ENCODE measurements at regions not wholly inside any gene's neighbourhood (a gene's known extent, or its start where the extent isn't known, plus 50 kb on each side); places are given as distances from the start of the nearest gene placed in this dataset.

DNA sequence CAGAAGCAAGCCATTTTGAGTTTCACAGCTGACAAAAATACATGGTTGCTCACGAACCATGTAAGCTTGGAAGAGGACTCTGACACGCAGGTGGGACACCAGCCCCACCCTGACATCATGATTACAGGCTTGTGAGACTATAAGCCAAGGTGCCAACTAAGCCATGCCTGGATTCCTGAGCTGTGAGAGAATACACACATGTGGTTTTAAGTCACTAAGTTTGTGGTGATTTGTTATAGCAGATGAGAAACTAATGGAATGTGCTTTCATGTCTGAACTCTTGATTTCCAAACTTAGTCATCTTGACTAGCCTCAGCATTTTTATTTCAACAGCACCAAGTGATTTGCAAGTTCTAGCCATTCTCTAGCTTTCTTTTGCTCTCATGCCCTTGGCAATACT is 676.1 kb upstream of the CELF4 start:
- ChIA-PET POLR2A (ENCODE audit: unreplicated experiment) (no interaction called here), CTCF (no interaction called here)
- Histone ChIP-seq H3K9me2 (replicated peaks; ENCODE audit: low read length) (no peaks in the 10 kb centered on the region), H3F3A (ENCODE audit: low read length, unreplicated experiment) (no peaks in the 10 kb centered on the region), H3K27me3 (ENCODE audit: low read length) (no peaks in the 10 kb centered on the region), H3K79me2 (ENCODE audit: low read length) (no peaks in the 10 kb centered on the region), H3K4me1 (ENCODE audit: insufficient read depth, low read length) (no peaks in the 10 kb centered on the region), H3K4me2 (ENCODE audit: low read length) (no peak overlapping the region), H3K9me3 (ENCODE audit: low read length) (no peaks in the 10 kb centered on the region), H2AFZ (ENCODE audit: low read length) (no peak overlapping the region), H3K9ac (ENCODE audit: low read length) (no peak overlapping the region), H3K36me3 (ENCODE audit: low read depth, low read length) (no peaks in the 10 kb centered on the region), H3K4me3 (ENCODE audit: low read length) (no peak overlapping the region), H4K20me1 (ENCODE audit: low read length) (no peaks in the 10 kb centered on the region), H3K27ac (ENCODE audit: low read length) (no peak overlapping the region)
- DNase-seq (no peak), ATAC-seq (no peak)
- BruUV-seq (replicated peaks) = no TSS peak
- intact Hi-C loops (cut with micrococcal nuclease) = no loop called here
- no peak for TF ChIP-seq EZH2 (IDR thresholded peaks at IDR 0.05; ENCODE audit: low read length, unreplicated experiment)
- no peak for TF ChIP-seq EZH2phosphoT487 (IDR thresholded peaks at IDR 0.05; ENCODE audit: borderline replicate concordance, low read length)
- TF ChIP-seq CTCF (conservative IDR thresholded peaks at IDR 0.05; ENCODE audit: low read depth, low read length) = no peak

GRCh38 chr18:38241216-38241615 is 675.6 kb upstream of the CELF4 start:
- ChIA-PET POLR2A (ENCODE audit: unreplicated experiment) (no interaction called here), CTCF (no interaction called here)
- BruUV-seq (replicated peaks) = no TSS peak
- no peak for ATAC-seq
- no peaks in the 10 kb centered on the region for H3K9me3 ChIP-seq (ENCODE audit: low read length)
- H4K20me1 ChIP-seq (ENCODE audit: low read length) = no peaks in the 10 kb centered on the region
- no peaks in the 10 kb centered on the region for H3K27me3 ChIP-seq (ENCODE audit: low read length)
- TF ChIP-seq EZH2phosphoT487 (IDR thresholded peaks at IDR 0.05; ENCODE audit: borderline replicate concordance, low read length) (no peak), CTCF (conservative IDR thresholded peaks at IDR 0.05; ENCODE audit: low read depth, low read length) (no peak), EZH2 (IDR thresholded peaks at IDR 0.05; ENCODE audit: low read length, unreplicated experiment) (no peak)
- no peak overlapping the region for H3K4me2 ChIP-seq (ENCODE audit: low read length)
- no peak overlapping the region for H3K9ac ChIP-seq (ENCODE audit: low read length)
- intact Hi-C loops (cut with micrococcal nuclease) = no loop called here
- no peak for DNase-seq
- H3K27ac ChIP-seq (ENCODE audit: low read length) = no peak overlapping the region
- H3K4me3 ChIP-seq (ENCODE audit: low read length) = no peak overlapping the region
- H3K9me2 ChIP-seq (replicated peaks; ENCODE audit: low read length) = no peaks in the 10 kb centered on the region
- H3K36me3 ChIP-seq (ENCODE audit: low read depth, low read length) = no peaks in the 10 kb centered on the region
- no peak overlapping the region for H2AFZ ChIP-seq (ENCODE audit: low read length)
- no peaks in the 10 kb centered on the region for H3F3A ChIP-seq (ENCODE audit: low read length, unreplicated experiment)
- H3K79me2 ChIP-seq (ENCODE audit: low read length) = no peaks in the 10 kb centered on the region
- H3K4me1 ChIP-seq (ENCODE audit: insufficient read depth, low read length) = no peaks in the 10 kb centered on the region

DNA sequence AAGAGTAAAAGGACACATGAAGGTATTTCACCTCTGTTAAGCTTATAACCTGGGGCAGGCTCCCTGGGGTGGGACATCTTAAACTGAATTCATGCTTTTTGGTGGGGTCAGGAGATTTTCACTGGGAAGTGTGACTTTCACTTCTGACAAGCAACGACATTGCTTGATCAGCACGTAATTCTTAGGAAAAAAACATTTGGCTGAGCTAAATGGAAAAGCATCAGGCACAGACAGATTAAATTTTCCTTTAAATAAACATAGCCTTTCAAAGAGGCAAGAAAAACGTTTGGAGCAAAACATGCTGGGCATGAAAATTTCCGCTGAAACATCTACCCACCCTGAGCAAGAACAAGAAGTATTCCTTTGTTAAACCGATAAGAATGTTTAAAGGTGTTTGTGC is 674.0 kb upstream of the CELF4 start:
- TF ChIP-seq CTCF (conservative IDR thresholded peaks at IDR 0.05; ENCODE audit: low read depth, low read length) = no peak
- no peak for TF ChIP-seq EZH2 (IDR thresholded peaks at IDR 0.05; ENCODE audit: low read length, unreplicated experiment)
- no peak for TF ChIP-seq EZH2phosphoT487 (IDR thresholded peaks at IDR 0.05; ENCODE audit: borderline replicate concordance, low read length)
- Histone ChIP-seq H3K36me3 (ENCODE audit: low read depth, low read length) (no peaks in the 10 kb centered on the region), H3K4me3 (ENCODE audit: low read length) (no peak overlapping the region), H3K9me2 (replicated peaks; ENCODE audit: low read length) (no peaks in the 10 kb centered on the region), H3K4me1 (ENCODE audit: insufficient read depth, low read length) (no peaks in the 10 kb centered on the region), H3F3A (ENCODE audit: low read length, unreplicated experiment) (no peaks in the 10 kb centered on the region), H3K27ac (ENCODE audit: low read length) (no peak overlapping the region), H4K20me1 (ENCODE audit: low read length) (no peaks in the 10 kb centered on the region), H3K9ac (ENCODE audit: low read length) (no peak overlapping the region), H3K79me2 (ENCODE audit: low read length) (no peaks in the 10 kb centered on the region), H3K4me2 (ENCODE audit: low read length) (no peak overlapping the region), H3K9me3 (ENCODE audit: low read length) (no peaks in the 10 kb centered on the region), H2AFZ (ENCODE audit: low read length) (no peak overlapping the region), H3K27me3 (ENCODE audit: low read length) (no peaks in the 10 kb centered on the region)
- ChIA-PET POLR2A (ENCODE audit: unreplicated experiment) (no interaction called here), CTCF (no interaction called here)
- no peak for ATAC-seq
- no peak for DNase-seq
- no TSS peak for BruUV-seq (replicated peaks)
- intact Hi-C loops (cut with micrococcal nuclease) = no loop called here
